ENCODE measurements at regions not wholly inside any gene's neighbourhood (a gene's known extent, or its start where the extent isn't known, plus 50 kb on each side); places are given as distances from the start of the nearest gene placed in this dataset.

GRCh38 chr12:128190614-128191013, 76.4 kb upstream of the TMEM132C start:
- TF ChIP-seq CTCF (IDR thresholded peaks at IDR 0.05) (no peak), POLR2A (IDR thresholded peaks at IDR 0.05) (no peak)
